ENCODE measurements at regions not wholly inside any gene's neighbourhood (a gene's known extent, or its start where the extent isn't known, plus 50 kb on each side); places are given as distances from the start of the nearest gene placed in this dataset.

DNA sequence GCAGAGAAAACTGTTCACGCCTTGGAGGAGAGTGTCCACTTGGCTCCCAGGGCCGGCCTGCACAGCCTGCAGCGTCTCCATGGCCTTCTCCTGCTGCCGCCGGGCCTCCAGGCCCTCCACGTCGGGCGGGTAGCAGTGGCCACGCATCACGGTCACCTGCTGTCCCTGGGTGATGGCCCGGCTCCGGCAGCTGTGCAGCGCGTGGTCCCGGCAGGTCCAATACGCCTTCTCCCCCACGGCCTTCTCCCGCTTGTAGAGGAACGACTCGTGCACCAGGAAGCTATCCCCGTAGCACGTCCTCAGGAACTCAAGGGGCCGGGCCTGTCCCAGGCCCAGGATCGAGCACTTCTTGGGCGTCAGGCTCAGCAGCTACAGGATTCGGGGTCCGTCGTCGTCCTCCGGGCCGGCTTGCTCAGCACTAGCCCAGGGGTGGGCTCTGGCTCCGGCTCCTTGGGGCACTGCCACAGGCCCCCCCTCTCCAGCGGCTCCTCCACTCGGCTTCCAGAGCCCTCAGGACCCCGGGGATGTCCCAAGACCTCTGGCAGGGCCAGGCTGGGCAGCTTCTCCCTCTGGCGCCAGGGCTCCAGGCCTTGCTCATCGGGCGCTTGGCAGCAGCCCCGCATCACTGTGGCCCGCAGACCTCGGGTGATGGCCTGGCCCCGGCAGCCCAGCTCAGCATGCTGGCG lies 83.6 kb upstream of the FXR1 start:
- TF ChIP-seq, protein P1, sequence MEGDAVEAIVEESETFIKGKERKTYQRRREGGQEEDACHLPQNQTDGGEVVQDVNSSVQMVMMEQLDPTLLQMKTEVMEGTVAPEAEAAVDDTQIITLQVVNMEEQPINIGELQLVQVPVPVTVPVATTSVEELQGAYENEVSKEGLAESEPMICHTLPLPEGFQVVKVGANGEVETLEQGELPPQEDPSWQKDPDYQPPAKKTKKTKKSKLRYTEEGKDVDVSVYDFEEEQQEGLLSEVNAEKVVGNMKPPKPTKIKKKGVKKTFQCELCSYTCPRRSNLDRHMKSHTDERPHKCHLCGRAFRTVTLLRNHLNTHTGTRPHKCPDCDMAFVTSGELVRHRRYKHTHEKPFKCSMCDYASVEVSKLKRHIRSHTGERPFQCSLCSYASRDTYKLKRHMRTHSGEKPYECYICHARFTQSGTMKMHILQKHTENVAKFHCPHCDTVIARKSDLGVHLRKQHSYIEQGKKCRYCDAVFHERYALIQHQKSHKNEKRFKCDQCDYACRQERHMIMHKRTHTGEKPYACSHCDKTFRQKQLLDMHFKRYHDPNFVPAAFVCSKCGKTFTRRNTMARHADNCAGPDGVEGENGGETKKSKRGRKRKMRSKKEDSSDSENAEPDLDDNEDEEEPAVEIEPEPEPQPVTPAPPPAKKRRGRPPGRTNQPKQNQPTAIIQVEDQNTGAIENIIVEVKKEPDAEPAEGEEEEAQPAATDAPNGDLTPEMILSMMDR (IDR thresholded peaks at IDR 0.05): no peak
- TF ChIP-seq POLR2A (IDR thresholded peaks at IDR 0.05): no peak
